ENCODE measurements at regions not wholly inside any gene's neighbourhood (a gene's known extent, or its start where the extent isn't known, plus 50 kb on each side); places are given as distances from the start of the nearest gene placed in this dataset.
A peak's percentile ranks its signal among the peaks of the same experiment; 100 is the strongest.

GRCh38 chr7:145082366-145083161 is 246.7 kb upstream of the TPK1 start:
- no peak for DNase-seq

- no peak for DNase-seq
Measured at GRCh38 chr7:145065473-145065872, 229.6 kb upstream of the TPK1 start.

GRCh38 chr7:145064114-145064513 is 228.3 kb upstream of the TPK1 start:
- no peak for DNase-seq

- no peak for DNase-seq
Measured at GRCh38 chr7:145053781-145054180, 217.9 kb upstream of the TPK1 start.

GRCh38 chr7:145050415-145050814 is 214.6 kb upstream of the TPK1 start:
- no peak for DNase-seq

GRCh38 chr7:145036604-145037405 is 201.0 kb upstream of the TPK1 start:
- DNase-seq: no peak

- no peak for DNase-seq
Measured at GRCh38 chr7:145031162-145031561, 195.3 kb upstream of the TPK1 start.

- DNase-seq: no peak
Measured at GRCh38 chr7:145030754-145031153, 194.9 kb upstream of the TPK1 start.

GRCh38 chr7:145020454-145020853 is 184.6 kb upstream of the TPK1 start:
- no peak for DNase-seq

GRCh38 chr7:145016068-145016467 is 180.2 kb upstream of the TPK1 start:
- no peak for DNase-seq

- DNase-seq: no peak
Measured at GRCh38 chr7:145009876-145010275, 174.0 kb upstream of the TPK1 start.

GRCh38 chr7:145005601-145006000 is 169.7 kb upstream of the TPK1 start:
- DNase-seq: no peak

- DNase-seq: peak; percentile 81
Measured at GRCh38 chr7:144997512-144997911, 161.7 kb upstream of the TPK1 start.

- DNase-seq: no peak
Measured at GRCh38 chr7:144995495-144995894, 159.6 kb upstream of the TPK1 start.

- DNase-seq: no peak
Measured at GRCh38 chr7:144991041-144991440, 155.2 kb upstream of the TPK1 start.

- DNase-seq: no peak
Measured at GRCh38 chr7:144987686-144988085, 151.8 kb upstream of the TPK1 start.

- no peak for DNase-seq
Measured at GRCh38 chr7:144982133-144982532, 146.3 kb upstream of the TPK1 start.

- no peak for DNase-seq
Measured at GRCh38 chr7:144975882-144976281, 140.0 kb upstream of the TPK1 start.

GRCh38 chr7:144969787-144970186 is 133.9 kb upstream of the TPK1 start:
- DNase-seq: no peak

GRCh38 chr7:144960763-144961162 is 124.9 kb upstream of the TPK1 start:
- DNase-seq: no peak

- no peak for DNase-seq
Measured at GRCh38 chr7:144957998-144958397, 122.1 kb upstream of the TPK1 start.

GRCh38 chr7:144955422-144955821 is 119.6 kb upstream of the TPK1 start:
- no peak for DNase-seq

GRCh38 chr7:144941127-144941526 is 105.3 kb upstream of the TPK1 start:
- no peak for DNase-seq

- no peak for DNase-seq
Measured at GRCh38 chr7:144937199-144937598, 101.3 kb upstream of the TPK1 start.

Data from GF-D8 (cell line).